Neural cell (in vitro differentiated cells): ENCODE measurements at regions not wholly inside any gene's neighbourhood (a gene's known extent, or its start where the extent isn't known, plus 50 kb on each side); places are given as distances from the start of the nearest gene placed in this dataset.

Source experiments
- H2AFZ ChIP-seq: fragments of 200-600, 300-800 bp; sonication (generic), shearing (Covaris generic); 2 replicates; pipeline ENCODE4 v1.6.0; 2014; ENCODE audit warnings: low read depth, mild to moderate bottlenecking, antibody characterized with exemption, low read length, moderate library complexity
- H3F3A ChIP-seq: fragments of 200-600 bp; shearing (Covaris generic); 2 replicates; pipeline ENCODE4 v1.6.1; 2016; ENCODE audit warnings: mild to moderate bottlenecking, moderate library complexity, mixed read lengths, antibody characterized with exemption, low read length; ENCODE audit not compliant: insufficient read depth, poor library complexity, severe bottlenecking
- H3K27ac ChIP-seq: fragments of 200-600, 300-800 bp; sonication (generic), shearing (Covaris generic); 2 replicates; pipeline ENCODE4 v1.5.1; 2014; ENCODE audit warnings: mild to moderate bottlenecking, low read length, moderate library complexity
- H3K27me3 ChIP-seq: fragments of 300-800, 200-600 bp; sonication (generic), shearing (Covaris generic); 2 replicates; pipeline ENCODE4 v1.6.0; 2014; ENCODE audit warnings: mild to moderate bottlenecking, low read depth, low read length, moderate library complexity; ENCODE audit not compliant: insufficient read depth
- H3K36me3 ChIP-seq: fragments of 300-800, 200-600 bp; sonication (generic), shearing (Covaris generic); 2 replicates; pipeline ENCODE4 v1.5.1; 2014; ENCODE audit warnings: mild to moderate bottlenecking, antibody characterized with exemption, low read length, moderate library complexity; ENCODE audit not compliant: insufficient read depth
- H3K4me2 ChIP-seq: fragments of 300-800, 200-600 bp; sonication (generic), shearing (Covaris generic); 2 replicates; pipeline ENCODE4 v1.6.0; 2014; ENCODE audit warnings: mild to moderate bottlenecking, low read length
- H3K4me3 ChIP-seq: fragments of 300-800, 200-600 bp; sonication (generic), shearing (Covaris generic); 2 replicates; pipeline ENCODE4 v1.5.1; 2014; ENCODE audit warnings: mild to moderate bottlenecking, low read length, moderate library complexity
- H3K79me2 ChIP-seq: fragments of 200-600 bp; shearing (Covaris generic); replicated peaks from 2 replicates; pipeline ENCODE4 v1.6.0; 2014; ENCODE audit warnings: mild to moderate bottlenecking, low read length, moderate library complexity; ENCODE audit not compliant: insufficient read depth
- H3K9ac ChIP-seq: fragments of 300-800, 200-600 bp; sonication (generic), shearing (Covaris generic); 2 replicates; pipeline ENCODE4 v1.6.1; 2016; ENCODE audit warnings: mild to moderate bottlenecking, low read length, mixed read lengths
- H3K9me2 ChIP-seq: fragments of 200-600 bp; shearing (Covaris generic); 2 replicates; pipeline ENCODE4 v1.6.1; 2016; ENCODE audit warnings: mild to moderate bottlenecking, low read length, mixed read lengths; ENCODE audit not compliant: insufficient read depth
- H3K9me3 ChIP-seq: fragments of 200-600, 300-800 bp; sonication (generic), shearing (Covaris generic); 2 replicates; pipeline ENCODE4 v1.6.1; 2016; ENCODE audit warnings: mild to moderate bottlenecking, mixed run types, low read length, moderate library complexity, mixed read lengths
- H4K20me1 ChIP-seq: fragments of 200-600 bp; shearing (Covaris generic); 2 replicates; pipeline ENCODE4 v1.6.1; 2016; ENCODE audit warnings: mild to moderate bottlenecking, mixed run types; ENCODE audit not compliant: insufficient read depth
- EP300 ChIP-seq: fragments of 450-650 bp; conservative IDR thresholded peaks from 2 replicates; pipeline ENCODE4 v1.6.1; 2014; ENCODE audit warnings: antibody characterized with exemption, mild to moderate bottlenecking, moderate library complexity; ENCODE audit not compliant: poor library complexity, severe bottlenecking
- EZH2 ChIP-seq: fragments of 200-600, 300-800 bp; shearing (Covaris generic), sonication (generic); IDR thresholded peaks from 2 replicates; pipeline ENCODE4 v1.6.1; 2014; ENCODE audit warnings: antibody characterized with exemption, low read length, borderline replicate concordance, mild to moderate bottlenecking; ENCODE audit not compliant: insufficient read depth, poor library complexity, severe bottlenecking
- MXI1 ChIP-seq: fragments of 450-650 bp; conservative IDR thresholded peaks from 2 replicates; pipeline ENCODE4 v1.6.1; 2014; ENCODE audit warnings: antibody characterized with exemption, mild to moderate bottlenecking; ENCODE audit not compliant: poor library complexity, severe bottlenecking
- POLR2AphosphoS5 ChIP-seq: IDR thresholded peaks from 2 replicates; pipeline ENCODE4 v1.6.1; 2012
- RAD21 ChIP-seq: fragments of 450-650 bp; conservative IDR thresholded peaks from 2 replicates; pipeline ENCODE4 v1.6.1; 2014; ENCODE audit warnings: antibody characterized with exemption, mild to moderate bottlenecking, moderate library complexity
- SMC3 ChIP-seq: fragments of 450-650 bp; conservative IDR thresholded peaks from 2 replicates; pipeline ENCODE4 v1.6.1; 2014; ENCODE audit warnings: antibody characterized with exemption, mild to moderate bottlenecking, moderate library complexity; ENCODE audit not compliant: poor library complexity
- TAF1 ChIP-seq: IDR thresholded peaks from 2 replicates; pipeline ENCODE4 v1.6.1; 2012; ENCODE audit warnings: low read depth
- TF ChIP-seq, protein P1 (sequence below): IDR thresholded peaks from 2 replicates; pipeline ENCODE4 v1.6.1; 2012; ENCODE audit warnings: borderline replicate concordance
- TF ChIP-seq, protein P2 (sequence below): fragments of 450-650 bp; IDR thresholded peaks from 2 replicates; pipeline ENCODE4 v1.5.1; 2014; ENCODE audit warnings: antibody characterized with exemption, mild to moderate bottlenecking, moderate library complexity; ENCODE audit not compliant: poor library complexity, severe bottlenecking

DNA sequence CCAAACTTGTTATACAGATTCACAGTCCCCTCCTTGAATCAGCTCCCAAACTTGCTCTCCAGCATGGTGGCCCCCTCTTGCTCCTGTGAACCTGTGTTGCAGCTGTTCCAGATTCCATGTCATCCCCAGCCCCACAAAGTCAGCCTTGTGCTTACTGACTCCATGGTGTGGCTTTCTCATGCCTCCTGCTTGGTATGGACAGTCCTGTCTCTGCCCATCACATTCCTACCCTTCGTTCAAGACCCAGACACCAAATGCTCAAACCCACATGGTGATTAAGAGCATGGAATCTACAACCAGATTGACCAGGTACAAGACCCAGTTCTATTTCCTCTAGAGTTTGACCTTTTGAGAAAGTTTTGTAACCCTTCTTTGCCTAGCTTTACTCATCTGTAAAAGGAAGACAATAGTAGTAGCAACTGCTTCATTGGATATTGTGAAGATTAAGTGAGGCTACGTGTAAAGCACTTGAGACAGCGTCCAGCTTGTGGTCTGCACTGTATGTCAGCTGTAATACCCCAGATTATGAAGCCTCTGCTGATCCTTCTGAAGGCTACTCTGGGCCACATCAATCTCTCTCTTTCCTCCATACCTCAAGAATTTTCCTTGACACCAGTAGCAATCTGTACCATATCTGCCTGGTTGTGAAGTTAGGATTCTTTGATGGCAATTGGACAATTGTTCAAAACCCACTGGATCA is 146.4 kb upstream of the HAAO start:
- Histone ChIP-seq H3F3A (no peaks in the 10 kb centered on the region), H3K27me3 (no peaks in the 10 kb centered on the region)
- TF ChIP-seq TAF1: no peak

DNA sequence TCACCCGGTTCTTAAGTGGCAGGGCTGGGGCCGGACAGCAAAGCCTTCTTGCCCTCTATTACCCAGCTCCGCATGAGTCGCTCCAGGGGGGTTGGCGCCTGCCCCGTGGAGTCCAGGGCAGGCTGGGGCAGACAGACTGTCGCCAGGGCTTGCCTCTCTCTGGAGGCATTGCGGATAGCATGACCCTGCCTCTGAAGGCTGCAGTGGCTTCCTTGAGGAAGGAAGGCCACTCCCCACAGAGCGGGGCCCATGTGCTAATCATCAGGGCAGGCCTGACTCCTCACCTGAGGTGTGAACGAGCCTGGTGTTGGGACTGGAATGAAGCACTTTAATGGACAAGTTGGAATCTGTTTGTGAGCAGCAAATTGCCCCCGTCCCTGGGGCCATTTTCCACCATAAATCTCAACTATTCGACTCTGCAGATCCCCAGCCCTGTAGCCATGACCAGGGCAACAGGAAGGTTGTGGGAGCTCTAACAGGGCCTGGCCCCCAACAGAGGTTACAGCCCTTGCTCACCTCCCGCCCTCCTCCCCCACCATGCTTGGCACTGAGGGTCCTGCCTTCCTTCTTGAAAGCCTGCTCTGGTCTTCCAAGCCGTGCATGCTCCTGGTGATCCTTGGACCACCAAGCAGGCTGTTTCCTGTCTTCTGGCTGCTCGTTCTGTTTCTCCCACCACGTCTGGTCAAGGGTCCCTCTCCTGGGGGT is 144.9 kb upstream of the HAAO start:
- Histone ChIP-seq H3K9me3 (no peaks in the 10 kb centered on the region), H3K4me3 (no peak overlapping the region), H4K20me1 (no peaks in the 10 kb centered on the region), H3F3A (no peaks in the 10 kb centered on the region), H3K4me2 (no peak overlapping the region), H3K27ac (no peak overlapping the region), H3K9ac (no peak overlapping the region), H3K27me3 (no peaks in the 10 kb centered on the region), H3K36me3 (no peaks in the 10 kb centered on the region), H3K9me2 (no peaks in the 10 kb centered on the region), H3K79me2 (no peaks in the 10 kb centered on the region), H2AFZ (no peak overlapping the region)
- TF ChIP-seq, protein P1, sequence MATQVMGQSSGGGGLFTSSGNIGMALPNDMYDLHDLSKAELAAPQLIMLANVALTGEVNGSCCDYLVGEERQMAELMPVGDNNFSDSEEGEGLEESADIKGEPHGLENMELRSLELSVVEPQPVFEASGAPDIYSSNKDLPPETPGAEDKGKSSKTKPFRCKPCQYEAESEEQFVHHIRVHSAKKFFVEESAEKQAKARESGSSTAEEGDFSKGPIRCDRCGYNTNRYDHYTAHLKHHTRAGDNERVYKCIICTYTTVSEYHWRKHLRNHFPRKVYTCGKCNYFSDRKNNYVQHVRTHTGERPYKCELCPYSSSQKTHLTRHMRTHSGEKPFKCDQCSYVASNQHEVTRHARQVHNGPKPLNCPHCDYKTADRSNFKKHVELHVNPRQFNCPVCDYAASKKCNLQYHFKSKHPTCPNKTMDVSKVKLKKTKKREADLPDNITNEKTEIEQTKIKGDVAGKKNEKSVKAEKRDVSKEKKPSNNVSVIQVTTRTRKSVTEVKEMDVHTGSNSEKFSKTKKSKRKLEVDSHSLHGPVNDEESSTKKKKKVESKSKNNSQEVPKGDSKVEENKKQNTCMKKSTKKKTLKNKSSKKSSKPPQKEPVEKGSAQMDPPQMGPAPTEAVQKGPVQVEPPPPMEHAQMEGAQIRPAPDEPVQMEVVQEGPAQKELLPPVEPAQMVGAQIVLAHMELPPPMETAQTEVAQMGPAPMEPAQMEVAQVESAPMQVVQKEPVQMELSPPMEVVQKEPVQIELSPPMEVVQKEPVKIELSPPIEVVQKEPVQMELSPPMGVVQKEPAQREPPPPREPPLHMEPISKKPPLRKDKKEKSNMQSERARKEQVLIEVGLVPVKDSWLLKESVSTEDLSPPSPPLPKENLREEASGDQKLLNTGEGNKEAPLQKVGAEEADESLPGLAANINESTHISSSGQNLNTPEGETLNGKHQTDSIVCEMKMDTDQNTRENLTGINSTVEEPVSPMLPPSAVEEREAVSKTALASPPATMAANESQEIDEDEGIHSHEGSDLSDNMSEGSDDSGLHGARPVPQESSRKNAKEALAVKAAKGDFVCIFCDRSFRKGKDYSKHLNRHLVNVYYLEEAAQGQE: no peak
- TF ChIP-seq POLR2AphosphoS5 (no peak), MXI1 (no peak), EZH2 (no peak), RAD21 (no peak), EP300 (no peak), SMC3 (no peak), TAF1 (no peak)
- TF ChIP-seq, protein P2, sequence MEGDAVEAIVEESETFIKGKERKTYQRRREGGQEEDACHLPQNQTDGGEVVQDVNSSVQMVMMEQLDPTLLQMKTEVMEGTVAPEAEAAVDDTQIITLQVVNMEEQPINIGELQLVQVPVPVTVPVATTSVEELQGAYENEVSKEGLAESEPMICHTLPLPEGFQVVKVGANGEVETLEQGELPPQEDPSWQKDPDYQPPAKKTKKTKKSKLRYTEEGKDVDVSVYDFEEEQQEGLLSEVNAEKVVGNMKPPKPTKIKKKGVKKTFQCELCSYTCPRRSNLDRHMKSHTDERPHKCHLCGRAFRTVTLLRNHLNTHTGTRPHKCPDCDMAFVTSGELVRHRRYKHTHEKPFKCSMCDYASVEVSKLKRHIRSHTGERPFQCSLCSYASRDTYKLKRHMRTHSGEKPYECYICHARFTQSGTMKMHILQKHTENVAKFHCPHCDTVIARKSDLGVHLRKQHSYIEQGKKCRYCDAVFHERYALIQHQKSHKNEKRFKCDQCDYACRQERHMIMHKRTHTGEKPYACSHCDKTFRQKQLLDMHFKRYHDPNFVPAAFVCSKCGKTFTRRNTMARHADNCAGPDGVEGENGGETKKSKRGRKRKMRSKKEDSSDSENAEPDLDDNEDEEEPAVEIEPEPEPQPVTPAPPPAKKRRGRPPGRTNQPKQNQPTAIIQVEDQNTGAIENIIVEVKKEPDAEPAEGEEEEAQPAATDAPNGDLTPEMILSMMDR: no peak

More for the DNA sequence above, 146.4 kb upstream of the HAAO start:
- no peak overlapping the region for H3K9ac ChIP-seq
- H3K9me2 ChIP-seq: no peaks in the 10 kb centered on the region
- no peak overlapping the region for H3K4me3 ChIP-seq
- H3K27ac ChIP-seq: no peak overlapping the region
- H3K36me3 ChIP-seq: no peaks in the 10 kb centered on the region
- H2AFZ ChIP-seq: no peak overlapping the region
- H4K20me1 ChIP-seq: no peaks in the 10 kb centered on the region
- H3K79me2 ChIP-seq: no peaks in the 10 kb centered on the region
- no peak overlapping the region for H3K4me2 ChIP-seq
- no peaks in the 10 kb centered on the region for H3K9me3 ChIP-seq
